RWPE1 (cell line): ENCODE measurements at regions not wholly inside any gene's neighbourhood (a gene's known extent, or its start where the extent isn't known, plus 50 kb on each side); places are given as distances from the start of the nearest gene placed in this dataset.

Experiments
- CTCF ChIA-PET: fragments of 350-600 bp; sonication (Branson Sonifier 250); formaldehyde crosslinking; extraction: SDS; loops from one replicate; lab custom pipeline; 2021; lab: Yijun Ruan, JAX
- POLR2A ChIA-PET: fragments of 400-600 bp; formaldehyde crosslinking; extraction: SDS; loops from one replicate; lab custom pipeline; 2020; ENCODE audit warnings: antibody characterized with exemption; ENCODE audit not compliant: low non-redundant PET; lab: Yijun Ruan, JAX
- DNase-seq: peaks from one replicate; pipeline ENCODE4 v3.0.0; 2012; ENCODE audit warnings: low spot score
- H3K27ac ChIP-seq: fragments of 450-650 bp; 2 replicates; pipeline ENCODE4 v1.5.1; 2017
- TF ChIP-seq, protein P1 (sequence below): fragments of 450-650 bp; conservative IDR thresholded peaks from 2 replicates; pipeline ENCODE4 v1.5.1; 2017; ENCODE audit warnings: low read depth, mild to moderate bottlenecking

DNA sequence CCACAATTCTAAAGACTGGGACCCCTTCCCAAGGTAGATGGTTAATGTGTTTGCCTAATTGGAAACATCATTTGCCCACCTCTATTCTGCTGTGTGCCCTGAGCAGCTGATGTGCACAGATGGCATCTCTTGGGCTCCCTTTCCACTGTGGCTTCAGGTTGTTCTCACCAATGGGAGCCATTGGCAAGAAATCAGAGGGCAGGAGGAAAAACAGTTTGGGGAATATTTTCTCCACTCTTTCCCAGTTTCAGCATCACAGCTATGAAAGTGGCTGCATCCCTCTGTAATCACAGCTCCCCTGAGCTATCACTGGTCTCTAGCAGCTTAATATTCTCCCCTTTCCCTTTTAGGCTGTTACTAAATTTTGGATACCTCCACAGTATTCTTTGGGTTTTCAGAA lies 911.6 kb upstream of the SEMA6A start:
- TF ChIP-seq, protein P1, sequence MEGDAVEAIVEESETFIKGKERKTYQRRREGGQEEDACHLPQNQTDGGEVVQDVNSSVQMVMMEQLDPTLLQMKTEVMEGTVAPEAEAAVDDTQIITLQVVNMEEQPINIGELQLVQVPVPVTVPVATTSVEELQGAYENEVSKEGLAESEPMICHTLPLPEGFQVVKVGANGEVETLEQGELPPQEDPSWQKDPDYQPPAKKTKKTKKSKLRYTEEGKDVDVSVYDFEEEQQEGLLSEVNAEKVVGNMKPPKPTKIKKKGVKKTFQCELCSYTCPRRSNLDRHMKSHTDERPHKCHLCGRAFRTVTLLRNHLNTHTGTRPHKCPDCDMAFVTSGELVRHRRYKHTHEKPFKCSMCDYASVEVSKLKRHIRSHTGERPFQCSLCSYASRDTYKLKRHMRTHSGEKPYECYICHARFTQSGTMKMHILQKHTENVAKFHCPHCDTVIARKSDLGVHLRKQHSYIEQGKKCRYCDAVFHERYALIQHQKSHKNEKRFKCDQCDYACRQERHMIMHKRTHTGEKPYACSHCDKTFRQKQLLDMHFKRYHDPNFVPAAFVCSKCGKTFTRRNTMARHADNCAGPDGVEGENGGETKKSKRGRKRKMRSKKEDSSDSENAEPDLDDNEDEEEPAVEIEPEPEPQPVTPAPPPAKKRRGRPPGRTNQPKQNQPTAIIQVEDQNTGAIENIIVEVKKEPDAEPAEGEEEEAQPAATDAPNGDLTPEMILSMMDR, result no peak
- no peak overlapping the region for H3K27ac ChIP-seq
- ChIA-PET CTCF (no interaction called here), POLR2A (interaction anchor here (0.6 kb wide), 1 partner anchor 681 kb away, joined by 4 read pairs; no protein-coding TSS in a partner anchor)
- DNase-seq, result no peak

DNA sequence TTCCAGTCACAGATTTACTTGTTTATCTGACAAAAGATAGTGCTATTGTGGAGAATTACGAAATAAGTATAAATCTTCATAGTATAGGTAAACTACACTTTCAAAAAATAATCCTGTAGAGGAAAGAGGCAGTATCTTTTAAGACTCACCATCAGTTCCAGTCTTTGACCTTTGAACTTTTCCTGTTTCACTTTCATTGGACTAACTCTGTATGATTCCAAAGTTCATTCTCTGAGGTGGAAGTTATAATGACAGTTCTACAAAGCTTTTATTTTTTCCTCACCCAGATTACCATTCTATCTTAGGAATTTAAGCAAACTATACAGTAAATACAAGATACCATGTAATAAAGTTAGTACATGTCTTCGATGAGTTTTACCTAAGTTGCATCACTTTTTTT lies 901.3 kb upstream of the SEMA6A start:
- H3K27ac ChIP-seq, result no peak overlapping the region
- no peak for DNase-seq
- TF ChIP-seq, protein P1, result no peak
- ChIA-PET CTCF (no interaction called here), POLR2A (no interaction called here)

DNA sequence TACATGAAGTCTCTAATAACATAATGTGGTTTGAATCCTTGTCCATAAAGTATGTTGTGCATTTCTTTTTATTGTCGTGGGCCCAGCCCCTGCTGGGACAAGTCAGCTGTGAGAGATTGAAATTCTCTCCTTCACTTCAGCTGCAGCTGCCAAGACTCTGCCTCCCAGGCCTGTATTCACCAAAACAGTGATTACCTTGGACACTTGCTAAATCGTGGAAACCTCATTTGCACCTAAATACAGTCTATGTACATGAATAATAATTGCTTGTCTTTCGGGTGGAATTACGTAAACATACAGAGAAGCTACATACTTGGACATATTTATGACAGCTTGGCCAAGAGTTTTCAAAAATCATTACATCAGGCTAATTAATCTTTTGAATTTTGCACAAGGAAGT lies 898.5 kb upstream of the SEMA6A start:
- CTCF ChIA-PET, result no interaction called here

DNA sequence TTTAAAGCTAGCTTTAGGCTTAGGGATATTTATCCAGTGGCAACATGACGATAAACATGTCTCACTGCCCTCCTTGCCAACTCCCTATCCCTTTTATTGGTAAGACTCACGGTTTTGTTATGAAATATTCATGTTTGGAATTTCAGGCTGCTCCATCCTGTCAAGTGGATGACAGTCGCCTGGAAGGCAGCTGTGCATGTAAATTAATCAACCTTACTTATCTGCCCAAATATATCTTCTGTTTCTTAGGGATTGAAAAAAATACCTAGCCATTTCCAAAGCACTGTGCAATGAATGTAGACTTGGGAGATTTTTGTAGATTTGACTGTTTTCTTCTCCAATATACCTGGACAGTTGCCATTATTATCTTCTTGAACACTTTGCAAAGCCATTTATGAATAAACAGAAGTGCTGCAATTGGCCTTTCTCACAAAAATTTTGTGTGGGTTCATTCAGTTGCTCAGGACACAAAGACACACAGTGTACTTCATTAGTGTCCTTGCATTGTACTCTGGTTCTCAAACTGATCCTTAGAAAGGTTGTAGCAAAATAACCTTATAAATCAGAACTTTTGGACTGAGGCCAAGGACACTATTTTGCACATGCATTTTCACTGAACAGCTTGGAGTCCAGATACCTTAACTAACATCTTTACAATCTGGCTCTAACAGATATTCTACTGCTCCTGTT lies 889.4 kb upstream of the SEMA6A start:
- H3K27ac ChIP-seq, result no peak overlapping the region
- CTCF ChIA-PET, result no interaction called here
- POLR2A ChIA-PET, result no interaction called here
- DNase-seq, result no peak
- TF ChIP-seq, protein P1, result no peak

More for the DNA sequence above, 898.5 kb upstream of the SEMA6A start:
- POLR2A ChIA-PET, result no interaction called here
- DNase-seq, result no peak
- TF ChIP-seq, protein P1, result no peak
- H3K27ac ChIP-seq, result no peak overlapping the region

DNA sequence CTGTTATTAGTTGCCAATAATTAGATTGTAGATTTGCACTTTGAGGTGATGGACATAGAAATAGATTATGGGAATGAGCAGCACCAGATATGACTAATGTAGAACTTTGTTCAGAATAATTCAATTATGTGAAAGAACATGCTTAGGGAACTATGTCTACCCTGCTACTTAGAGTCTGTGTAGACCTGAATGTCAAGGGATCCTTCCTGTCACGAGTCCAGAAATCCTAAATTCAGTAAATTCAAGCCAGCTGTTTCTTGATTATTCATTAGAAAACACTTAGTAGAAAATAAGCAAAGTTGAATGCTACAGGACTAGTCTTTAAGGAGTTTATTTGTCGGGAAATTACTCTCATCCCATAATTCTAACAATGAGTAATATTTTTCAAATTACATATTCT lies 887.3 kb upstream of the SEMA6A start:
- TF ChIP-seq, protein P1, result no peak
- H3K27ac ChIP-seq, result no peak overlapping the region
- no peak for DNase-seq
- ChIA-PET CTCF (no interaction called here), POLR2A (no interaction called here)

DNA sequence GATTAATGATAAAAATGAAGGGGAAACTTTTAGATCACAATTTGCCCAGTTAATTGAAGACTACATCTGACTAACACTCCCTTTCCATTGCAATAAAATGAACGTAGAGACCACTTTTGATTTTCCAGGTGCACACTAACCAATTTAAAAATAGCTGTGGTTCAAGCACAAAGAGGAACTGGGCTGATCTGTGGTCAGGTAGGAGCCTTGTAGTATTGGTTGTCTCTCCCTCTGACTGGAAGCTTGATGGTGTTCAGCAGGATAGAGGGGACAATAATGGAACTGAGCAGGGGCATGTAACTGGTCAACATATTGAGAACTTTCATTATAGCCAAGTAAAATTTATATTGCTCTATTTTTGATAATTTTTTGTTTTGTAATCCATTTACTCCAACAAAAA lies 886.8 kb upstream of the SEMA6A start:
- H3K27ac ChIP-seq, result no peak overlapping the region
- ChIA-PET CTCF (no interaction called here), POLR2A (no interaction called here)
- no peak for DNase-seq
- TF ChIP-seq, protein P1, result no peak
